ENCODE measurements at regions not wholly inside any gene's neighbourhood (a gene's known extent, or its start where the extent isn't known, plus 50 kb on each side); places are given as distances from the start of the nearest gene placed in this dataset.

DNA sequence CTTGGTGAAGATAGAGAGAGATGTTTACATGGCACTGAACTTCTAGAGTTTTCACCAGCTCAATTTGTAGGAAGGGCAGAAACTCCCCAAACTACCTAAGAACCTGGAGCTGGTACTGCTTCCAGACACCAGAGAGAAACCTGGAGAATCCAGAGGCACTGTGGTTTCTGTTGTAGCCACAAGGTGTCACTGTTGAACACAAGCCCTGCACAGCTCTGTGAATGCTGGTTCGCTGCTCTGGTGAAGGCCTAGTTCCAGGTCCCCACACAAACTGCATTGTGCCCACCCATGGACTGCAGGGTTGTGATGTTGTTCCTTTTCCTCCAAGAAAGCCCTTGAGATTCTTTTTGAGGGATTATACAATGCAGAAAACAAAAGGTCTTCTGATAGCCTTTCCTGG, 150.5 kb upstream of the HS6ST1 start:
- DNase-seq (ENCODE audit: low read depth): no peak

DNA sequence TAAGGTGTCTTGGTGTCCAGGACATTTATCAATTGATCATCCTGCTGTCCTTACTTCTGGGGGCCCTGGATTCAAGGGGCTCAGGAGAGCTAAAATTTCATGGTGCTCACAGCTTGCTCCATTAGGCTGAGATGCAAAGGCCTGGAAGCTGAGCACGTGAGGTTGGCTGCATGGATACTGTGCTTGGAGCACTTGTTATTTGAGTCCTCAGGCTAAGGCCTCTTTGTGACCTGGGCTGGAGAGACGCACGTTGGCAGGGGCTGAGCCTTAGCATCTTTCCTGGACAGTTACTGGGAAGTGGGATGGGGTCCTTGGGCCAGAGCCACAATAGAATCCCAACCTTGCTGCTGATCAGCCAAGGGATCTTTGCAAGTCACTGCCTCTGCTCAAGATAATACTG, 151.2 kb upstream of the HS6ST1 start:
- DNase-seq (ENCODE audit: low read depth): no peak

GRCh38 chr2:128472789-128473174, 154.1 kb upstream of the HS6ST1 start:
- DNase-seq (ENCODE audit: low read depth): no peak

- no peak for DNase-seq (ENCODE audit: low read depth)
Measured at GRCh38 chr2:128473175-128474035, 154.7 kb upstream of the HS6ST1 start.

GRCh38 chr2:128474036-128474955, 155.6 kb upstream of the HS6ST1 start:
- no peak for DNase-seq (ENCODE audit: low read depth)

DNA sequence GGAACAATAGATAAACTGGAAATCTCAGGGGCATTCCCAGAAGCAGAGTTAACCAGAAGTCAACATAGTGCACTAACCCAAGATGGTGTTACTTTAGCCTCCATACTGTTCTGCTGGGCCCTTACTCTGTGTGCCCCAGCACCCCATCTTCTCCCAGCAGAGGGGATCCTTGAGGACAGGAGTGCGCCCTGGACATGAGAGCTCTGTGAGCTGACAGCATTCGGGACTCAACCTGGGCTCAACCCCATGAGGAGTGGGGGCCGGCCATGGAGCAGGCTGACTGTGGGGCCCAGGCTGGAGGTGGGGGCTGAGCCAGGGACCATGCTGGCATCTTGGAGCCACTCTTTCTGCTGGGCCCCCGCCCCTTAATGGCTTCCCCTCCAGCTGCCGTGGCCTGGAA, 156.3 kb upstream of the HS6ST1 start:
- DNase-seq (ENCODE audit: low read depth): no peak

DNA sequence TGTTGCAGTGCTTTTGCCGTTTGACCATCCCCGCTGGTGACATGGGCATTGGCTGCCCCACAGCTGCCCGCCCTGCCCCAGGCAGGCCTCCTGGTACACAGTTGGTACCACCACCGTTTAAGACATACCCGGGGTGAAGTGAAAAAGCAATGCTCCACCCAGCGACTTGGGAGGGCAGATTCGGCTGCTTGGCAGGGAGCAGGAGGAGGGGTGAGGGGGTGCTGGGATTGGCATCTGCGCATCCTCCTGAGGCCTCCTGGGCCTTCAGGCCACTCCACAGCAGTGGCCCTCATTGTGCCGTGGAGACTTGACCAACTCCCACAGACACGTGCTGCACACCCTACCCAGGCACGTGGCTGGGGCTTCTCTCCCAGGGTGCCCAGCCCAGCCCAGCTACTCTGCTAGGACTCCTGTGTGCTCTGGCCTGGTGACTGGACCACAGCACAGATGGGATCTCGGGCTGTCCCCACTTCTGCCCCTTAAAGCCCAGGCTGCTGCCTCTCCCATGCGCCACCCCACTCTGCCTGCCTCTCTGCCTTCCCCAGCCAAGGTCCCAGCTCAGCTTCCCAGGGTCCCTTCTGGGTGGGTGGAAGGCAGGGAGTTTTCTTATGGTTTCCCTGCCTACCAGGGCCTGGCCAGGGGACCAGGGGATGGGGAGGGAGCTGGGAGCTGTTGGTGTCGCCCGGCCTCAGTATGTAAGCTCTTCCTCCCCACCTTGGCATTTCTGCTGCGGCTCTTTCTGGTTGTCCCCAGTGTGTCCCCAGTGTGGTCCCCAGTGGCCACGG, 157.0 kb upstream of the HS6ST1 start:
- no peak for DNase-seq (ENCODE audit: low read depth)

GRCh38 chr2:128477026-128477820, 158.6 kb upstream of the HS6ST1 start:
- DNase-seq (ENCODE audit: low read depth): no peak

DNA sequence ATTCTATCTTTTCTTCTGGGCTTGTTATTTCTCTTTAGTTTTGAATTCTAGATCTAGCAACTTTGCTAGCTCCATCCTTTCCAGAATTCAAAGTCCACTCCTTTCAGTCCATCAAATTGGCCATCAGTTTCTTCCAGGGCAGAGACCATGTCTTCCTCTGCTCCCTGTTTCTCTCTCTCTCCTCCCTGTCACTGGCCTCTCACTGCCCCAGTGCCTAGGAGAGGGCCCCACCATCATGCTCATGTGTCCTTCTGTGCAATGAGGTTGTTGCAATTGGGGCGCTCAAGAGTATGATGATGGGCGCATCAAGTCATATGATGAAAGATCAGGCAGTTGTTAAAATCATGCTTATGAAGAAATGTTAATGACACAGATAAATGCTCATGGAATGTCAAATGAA, 159.2 kb upstream of the HS6ST1 start:
- DNase-seq (ENCODE audit: low read depth): no peak

DNA sequence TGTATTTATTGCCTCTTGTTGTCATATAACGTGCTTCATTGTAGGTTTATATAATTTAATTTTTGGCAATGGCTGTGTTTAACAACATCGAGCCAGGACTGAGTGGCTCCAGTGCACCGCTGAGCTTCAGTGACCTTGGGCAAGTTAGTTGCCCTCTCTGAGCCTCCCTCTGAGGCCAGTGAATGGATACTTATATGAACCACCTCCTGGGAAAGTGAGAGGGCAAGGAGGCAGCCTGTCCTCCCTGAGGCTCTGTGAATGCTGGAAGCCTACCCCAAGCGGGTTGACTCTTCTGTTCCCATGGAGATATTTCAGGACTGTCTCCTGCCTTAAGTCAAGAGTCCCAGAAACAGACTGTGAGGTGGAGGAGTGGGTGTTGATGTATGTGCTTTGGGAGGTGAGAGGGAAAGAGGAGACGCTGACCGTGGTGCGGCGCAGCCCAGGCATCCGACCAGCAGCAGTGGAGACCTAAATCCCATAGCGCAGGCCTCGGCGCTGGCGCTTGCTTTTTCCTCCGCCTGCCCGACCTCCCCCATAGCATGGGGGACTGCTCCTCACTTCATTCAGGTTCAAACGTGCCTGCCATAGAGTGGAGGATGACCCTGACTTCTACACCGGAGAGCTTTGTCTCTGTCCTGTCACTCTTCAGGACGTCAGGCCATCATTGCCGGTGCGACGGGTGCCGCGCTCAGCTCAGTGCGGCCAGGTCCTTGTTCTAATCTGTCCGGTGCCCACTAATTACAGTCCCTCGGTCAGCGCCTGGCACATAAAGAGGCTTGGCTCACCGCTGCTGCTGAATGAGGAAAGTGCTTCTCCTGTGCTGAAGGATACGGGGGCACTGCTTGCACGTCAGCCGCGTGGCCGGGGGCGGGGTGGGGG, 167.3 kb upstream of the HS6ST1 start:
- DNase-seq (ENCODE audit: low read depth): no peak

GRCh38 chr2:128486640-128487375, 168.1 kb upstream of the HS6ST1 start:
- no peak for DNase-seq (ENCODE audit: low read depth)

GRCh38 chr2:128487650-128488387, 169.2 kb upstream of the HS6ST1 start:
- DNase-seq (ENCODE audit: low read depth): no peak

GRCh38 chr2:128488434-128488833, 169.8 kb upstream of the HS6ST1 start:
- no peak for DNase-seq (ENCODE audit: low read depth)

DNA sequence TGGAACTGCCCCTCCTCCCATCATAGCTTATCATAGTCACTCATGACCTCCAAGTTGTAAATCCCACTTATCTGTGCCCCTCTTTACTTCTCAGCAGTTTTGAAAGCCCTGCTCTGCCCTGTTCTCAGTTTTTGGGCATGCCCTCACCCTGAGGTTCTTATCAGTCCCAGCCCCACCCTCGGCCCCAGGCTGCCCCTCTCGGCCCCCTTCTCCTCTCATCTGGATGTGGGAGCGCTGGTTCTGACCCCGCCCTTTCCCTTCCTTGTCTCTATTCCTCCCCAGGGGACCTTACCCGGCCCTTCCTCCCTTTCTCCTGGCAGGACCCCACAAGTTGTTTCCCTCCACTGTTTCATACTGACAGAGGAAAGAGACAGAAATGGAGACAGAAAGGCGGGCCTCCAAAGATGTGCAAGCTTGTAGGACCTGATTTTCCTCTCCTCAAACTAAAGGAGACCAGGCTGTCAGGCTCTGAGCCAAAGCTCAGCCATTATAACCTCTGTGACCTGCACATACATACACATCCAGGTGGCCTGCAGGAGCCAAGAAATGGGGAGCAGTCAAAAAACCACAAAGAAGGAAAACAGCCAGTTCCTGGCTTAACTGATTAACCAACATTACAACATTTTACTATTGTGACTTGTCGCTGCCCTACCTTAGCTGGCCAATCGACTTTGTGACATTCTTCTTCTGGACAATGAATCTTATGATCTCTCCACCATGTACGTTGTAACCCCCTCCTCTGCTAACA, 171.0 kb upstream of the HS6ST1 start:
- no peak for DNase-seq (ENCODE audit: low read depth)

DNA sequence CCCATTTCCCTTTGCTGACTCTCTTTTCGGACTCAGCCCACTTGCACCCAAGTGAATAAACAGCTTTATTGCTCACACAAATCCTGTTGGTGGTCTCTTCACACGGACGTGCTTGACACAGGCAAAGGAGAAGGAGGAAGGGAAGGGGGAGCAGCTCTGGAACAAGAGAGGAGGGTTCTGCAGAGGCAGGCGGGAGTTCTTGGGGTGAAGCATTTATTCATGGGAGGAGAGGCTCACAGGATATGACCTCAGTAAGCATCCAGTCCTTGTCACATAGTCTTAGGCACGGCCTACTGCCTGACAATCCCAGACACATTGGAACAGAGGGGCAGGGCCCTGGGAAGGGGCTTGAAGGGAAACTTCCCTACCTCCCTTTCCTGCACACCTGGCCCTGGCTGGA, 171.7 kb upstream of the HS6ST1 start:
- DNase-seq (ENCODE audit: low read depth): no peak

DNA sequence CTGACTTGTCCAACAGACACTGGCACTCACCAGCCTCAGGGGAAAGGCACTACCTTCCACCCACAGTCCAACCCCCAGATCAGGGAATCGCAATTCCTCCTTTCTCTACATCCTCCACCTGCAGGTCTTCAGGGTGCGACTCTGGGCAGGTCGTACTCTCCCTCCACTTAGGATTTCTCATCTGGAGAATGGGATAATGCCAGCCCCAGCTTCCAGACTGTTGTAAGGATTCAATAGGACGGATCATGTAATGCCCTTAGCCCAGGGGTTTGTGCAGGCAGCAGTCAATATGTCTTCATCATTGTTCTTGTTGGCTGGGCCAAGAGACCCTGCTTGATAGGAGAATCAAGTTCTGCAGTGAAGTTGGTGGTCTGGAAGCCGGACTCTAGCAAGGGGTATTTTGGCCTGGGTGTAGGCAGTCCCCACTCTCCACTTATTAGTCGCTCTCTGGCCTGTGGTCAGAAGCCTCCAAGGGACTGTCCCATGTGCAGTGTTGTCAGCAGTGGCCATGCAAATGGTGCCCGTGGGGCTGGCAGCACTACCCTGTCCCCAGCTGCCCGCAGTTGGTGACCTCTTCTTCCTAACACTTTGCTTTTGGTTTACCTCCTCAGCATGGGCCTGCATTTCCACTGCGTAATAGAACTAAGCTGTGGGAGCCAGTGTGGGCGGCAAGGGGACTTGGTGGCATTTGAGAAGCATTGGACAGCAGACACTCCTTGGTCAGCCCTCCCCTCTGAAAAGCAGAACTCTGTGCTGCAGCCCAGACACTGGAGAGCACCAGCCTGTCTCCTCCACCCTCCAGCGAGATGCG, 172.4 kb upstream of the HS6ST1 start:
- no peak for DNase-seq (ENCODE audit: low read depth)

DNA sequence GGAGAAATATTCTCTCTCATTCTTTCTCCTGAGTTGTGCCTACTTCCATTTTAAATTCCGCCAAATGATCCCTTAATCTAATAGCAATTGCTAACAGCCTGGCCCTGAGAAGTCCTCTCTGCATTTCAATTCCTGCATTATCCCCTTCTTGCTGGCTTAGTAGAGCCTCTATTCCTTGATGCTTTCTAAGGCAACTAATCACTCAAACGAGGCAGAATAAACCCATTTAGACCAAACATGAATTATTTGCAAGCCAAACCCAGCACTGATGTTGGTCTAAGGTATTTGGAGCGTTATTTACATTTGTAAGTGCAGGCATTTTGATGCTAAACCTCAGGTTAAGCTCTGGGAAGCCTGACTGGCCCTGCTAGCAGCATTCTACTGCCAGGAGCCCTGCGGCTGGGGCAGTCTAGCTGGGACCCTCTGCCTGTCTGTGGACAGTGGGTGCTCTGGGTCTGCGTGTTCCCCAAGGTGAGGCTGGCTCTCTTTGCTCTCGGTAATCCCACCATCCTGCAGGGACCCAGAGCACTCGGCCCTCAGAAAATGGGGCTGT, 173.1 kb upstream of the HS6ST1 start:
- DNase-seq (ENCODE audit: low read depth): no peak

Measured in RPMI7951 (cell line).